HEK293T (cell line): ENCODE measurements at regions not wholly inside any gene's neighbourhood (a gene's known extent, or its start where the extent isn't known, plus 50 kb on each side); places are given as distances from the start of the nearest gene placed in this dataset.

Experiments used
- ARNT ChIP-seq: fragments of 450-650 bp; IDR thresholded peaks from 2 replicates; pipeline ENCODE4 v1.6.1; 2017; ENCODE audit warnings: mild to moderate bottlenecking
- ELF4 ChIP-seq: fragments of 450-650 bp; IDR thresholded peaks from 2 replicates; pipeline ENCODE4 v1.6.1; 2017; ENCODE audit warnings: antibody characterized with exemption
- FOXA1 ChIP-seq: fragments of 450-650 bp; IDR thresholded peaks from 2 replicates; pipeline ENCODE4 v1.6.1; 2016; ENCODE audit warnings: mild to moderate bottlenecking
- FOXK2 ChIP-seq: fragments of 450-650 bp; IDR thresholded peaks from 2 replicates; pipeline ENCODE4 v1.6.1; 2016; ENCODE audit warnings: mild to moderate bottlenecking
- FOXM1 ChIP-seq: fragments of 450-650 bp; IDR thresholded peaks from 2 replicates; pipeline ENCODE4 v1.6.1; 2017; ENCODE audit warnings: mild to moderate bottlenecking, borderline replicate concordance
- HDGF ChIP-seq: fragments of 450-650 bp; IDR thresholded peaks from 2 replicates; pipeline ENCODE4 v1.6.1; 2017; ENCODE audit warnings: antibody characterized with exemption, borderline replicate concordance
- L3MBTL2 ChIP-seq: fragments of 450-650 bp; conservative IDR thresholded peaks from 2 replicates; pipeline ENCODE4 v1.6.1; 2016; ENCODE audit warnings: mild to moderate bottlenecking
- NFRKB ChIP-seq: fragments of 450-650 bp; IDR thresholded peaks from 2 replicates; pipeline ENCODE4 v1.6.1; 2016; ENCODE audit warnings: mild to moderate bottlenecking, moderate library complexity
- PKNOX1 ChIP-seq: fragments of 450-650 bp; IDR thresholded peaks from 2 replicates; pipeline ENCODE4 v1.6.1; 2016
- SP1 ChIP-seq: fragments of 450-650 bp; IDR thresholded peaks from 2 replicates; pipeline ENCODE4 v1.6.1; 2017
- ZNF384 ChIP-seq: fragments of 450-650 bp; IDR thresholded peaks from 2 replicates; pipeline ENCODE4 v1.6.1; 2016

- TF ChIP-seq ELF4 = no peak
- TF ChIP-seq ZNF384 = no peak
- TF ChIP-seq FOXK2 = no peak
- TF ChIP-seq HDGF = no peak
- TF ChIP-seq ARNT = no peak
- no peak for TF ChIP-seq FOXM1
- no peak for TF ChIP-seq PKNOX1
- no peak for TF ChIP-seq SP1
- TF ChIP-seq FOXA1 = no peak
- TF ChIP-seq L3MBTL2 = no peak
- no peak for TF ChIP-seq NFRKB
Observed at GRCh38 chr12:17304503-17305347, 698.8 kb upstream of the LMO3 start.
